Epithelial cell of esophagus (primary cell): ENCODE measurements at regions not wholly inside any gene's neighbourhood (a gene's known extent, or its start where the extent isn't known, plus 50 kb on each side); places are given as distances from the start of the nearest gene placed in this dataset.

Experiments
- DNase-seq: peaks from one replicate; pipeline ENCODE4 v3.0.0; 2010; ENCODE audit warnings: low read depth
- H3K4me3 ChIP-seq: 2 replicates; pipeline ENCODE4 v1.5.1; 2011; ENCODE audit warnings: mild to moderate bottlenecking, low read length, control low read depth
- CTCF ChIP-seq: IDR thresholded peaks from 2 replicates; pipeline ENCODE4 v1.5.1; 2011; ENCODE audit warnings: low read depth, mild to moderate bottlenecking, low read length, control low read depth, inconsistent platforms; ENCODE audit not compliant: insufficient read depth; ENCODE audit errors: missing control alignments

GRCh38 chr2:58460670-58461069 is 219.5 kb upstream of the FANCL start:
- DNase-seq: no peak
- H3K4me3 ChIP-seq: no peak overlapping the region
- no peak for TF ChIP-seq CTCF

GRCh38 chr2:58449286-58450010 is 208.3 kb upstream of the FANCL start:
- TF ChIP-seq CTCF: no peak
- peak; percentile 24 for DNase-seq

GRCh38 chr2:58448845-58449244 is 207.7 kb upstream of the FANCL start:
- H3K4me3 ChIP-seq: no peak overlapping the region
- DNase-seq: no peak
- no peak for TF ChIP-seq CTCF

More at GRCh38 chr2:58449286-58450010, 208.3 kb upstream of the FANCL start:
- H3K4me3 ChIP-seq: no peak overlapping the region

GRCh38 chr2:58448065-58448507 is 207.0 kb upstream of the FANCL start:
- H3K4me3 ChIP-seq: no peak overlapping the region
- TF ChIP-seq CTCF: peak; percentile 53
- DNase-seq: peak; percentile 70

- peak; percentile 73 for DNase-seq
- H3K4me3 ChIP-seq: no peak overlapping the region
- TF ChIP-seq CTCF: no peak
Measured at GRCh38 chr2:58447586-58447985, 206.5 kb upstream of the FANCL start.

GRCh38 chr2:58441643-58442042 is 200.5 kb upstream of the FANCL start:
- no peak for DNase-seq
- TF ChIP-seq CTCF: no peak
- H3K4me3 ChIP-seq: no peak overlapping the region

- no peak for TF ChIP-seq CTCF
- peak; percentile 36 for DNase-seq
- H3K4me3 ChIP-seq: no peak overlapping the region
Measured at GRCh38 chr2:58436872-58437271, 195.7 kb upstream of the FANCL start.
